CD8-positive, alpha-beta memory T cell (primary cell): ENCODE measurements at regions not wholly inside any gene's neighbourhood (a gene's known extent, or its start where the extent isn't known, plus 50 kb on each side); places are given as distances from the start of the nearest gene placed in this dataset.

Experiments used
- CTCF ChIA-PET: fragments of 350-600 bp; sonication (Branson Sonifier 250); formaldehyde crosslinking; loops from one replicate; lab custom pipeline; 2021; ENCODE audit warnings: antibody characterized with exemption; lab: Charles Lee
- POLR2A ChIA-PET: fragments of 350-600 bp; sonication (Branson Sonifier 250); formaldehyde crosslinking; loops from one replicate; lab custom pipeline; 2021; ENCODE audit warnings: antibody characterized with exemption; lab: Charles Lee
- DNase-seq, 5 donors: peaks; one replicate each; pipeline versions ENCODE4 v3.0.0 to v3.0.0-alpha.2; 2020 to 2022; ENCODE audit warnings: mixed read lengths in 1 of 5
- H3K27ac ChIP-seq: one replicate; pipeline ENCODE4 v1.7.0; 2013; ENCODE audit warnings: low read depth, mild to moderate bottlenecking, low read length, moderate library complexity
- H3K27me3 ChIP-seq: 2 replicates; pipeline ENCODE4 v1.7.0; 2013; ENCODE audit warnings: low read length, mild to moderate bottlenecking; ENCODE audit not compliant: insufficient read depth, poor library complexity, severe bottlenecking
- H3K36me3 ChIP-seq: 2 replicates; pipeline ENCODE4 v1.7.0; 2013; ENCODE audit warnings: mild to moderate bottlenecking, low read length, moderate library complexity; ENCODE audit not compliant: insufficient read depth
- H3K4me1 ChIP-seq: 2 replicates; pipeline ENCODE4 v1.7.0; 2013; ENCODE audit warnings: mild to moderate bottlenecking, low read length, moderate library complexity; ENCODE audit not compliant: insufficient read depth
- H3K4me3 ChIP-seq: 2 replicates; pipeline ENCODE4 v1.7.0; 2013; ENCODE audit warnings: mild to moderate bottlenecking, low read length
- H3K9me3 ChIP-seq: 2 replicates; pipeline ENCODE4 v1.7.0; 2013; ENCODE audit warnings: mild to moderate bottlenecking, low read length
- H3K27ac Mint-ChIP-seq, 8 donors: one replicate each; pipeline ENCODE4 v1.8.0; 2020 to 2021; ENCODE audit warnings: mixed read lengths in 8 of 8, mild to moderate bottlenecking in 6 of 8, inconsistent platforms in 3 of 8, moderate library complexity in 3 of 8
- H3K27me3 Mint-ChIP-seq, 2 donors: one replicate each; pipeline ENCODE4 v1.8.0; 2020 to 2021; ENCODE audit warnings: mixed read lengths in 2 of 2, mild to moderate bottlenecking in 1 of 2, moderate library complexity in 1 of 2
- H3K36me3 Mint-ChIP-seq, 3 donors: one replicate each; pipeline ENCODE4 v1.8.0; 2020 to 2021; ENCODE audit warnings: mixed read lengths in 3 of 3, inconsistent platforms in 1 of 3, mild to moderate bottlenecking in 1 of 3
- H3K4me1 Mint-ChIP-seq, 3 donors: one replicate each; pipeline ENCODE4 v1.8.0; 2020 to 2021; ENCODE audit warnings: mixed read lengths in 3 of 3, inconsistent platforms in 1 of 3, mild to moderate bottlenecking in 1 of 3
- H3K4me3 Mint-ChIP-seq, 7 donors: one replicate each; pipeline ENCODE4 v1.8.0; 2020 to 2021; ENCODE audit warnings: mixed read lengths in 7 of 7, mild to moderate bottlenecking in 6 of 7, moderate library complexity in 4 of 7, inconsistent platforms in 2 of 7
- H3K9me3 Mint-ChIP-seq, 5 donors: one replicate each; pipeline ENCODE4 v1.8.0; 2020 to 2022; ENCODE audit warnings: mixed read lengths in 5 of 5, mild to moderate bottlenecking in 3 of 5, moderate library complexity in 2 of 5, inconsistent platforms in 1 of 5

DNA sequence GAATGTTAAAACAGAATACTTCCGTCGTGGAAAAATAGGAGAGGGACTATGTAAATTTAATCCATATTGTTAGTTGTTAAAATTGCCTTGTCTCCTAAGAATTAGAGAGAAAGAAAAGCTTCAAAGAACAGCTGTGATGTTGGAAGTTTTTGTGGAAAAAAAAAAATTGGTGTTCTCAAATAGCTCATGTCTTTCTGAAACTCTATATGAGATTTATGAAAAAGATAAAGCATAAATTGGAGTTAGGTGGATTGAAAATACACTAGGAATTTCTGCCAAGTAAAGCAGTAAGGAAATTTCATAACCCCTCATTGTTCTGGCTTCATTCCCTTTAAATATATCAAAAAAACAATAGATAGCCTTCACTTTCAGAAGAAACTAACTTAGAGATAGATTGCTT, 274.0 kb upstream of the ADAMTS5 start:
- Mint-ChIP-seq H3K9me3 (peaks cover 0 to 19% (median 2%) of the 10 kb centered on the region in 5 donors), H3K36me3 (no peaks in the 10 kb centered on the region), H3K27ac (no peak overlapping the region), H3K4me1 (no peaks in the 10 kb centered on the region), H3K4me3 (no peak overlapping the region), H3K27me3 (no peaks in the 10 kb centered on the region)
- Histone ChIP-seq H3K27me3 (no peaks in the 10 kb centered on the region), H3K36me3 (no peaks in the 10 kb centered on the region), H3K27ac (no peak overlapping the region), H3K4me1 (no peaks in the 10 kb centered on the region), H3K4me3 (no peak overlapping the region), H3K9me3 (no peaks in the 10 kb centered on the region)
- ChIA-PET CTCF (no interaction called here), POLR2A (no interaction called here)
- no peak for DNase-seq

DNA sequence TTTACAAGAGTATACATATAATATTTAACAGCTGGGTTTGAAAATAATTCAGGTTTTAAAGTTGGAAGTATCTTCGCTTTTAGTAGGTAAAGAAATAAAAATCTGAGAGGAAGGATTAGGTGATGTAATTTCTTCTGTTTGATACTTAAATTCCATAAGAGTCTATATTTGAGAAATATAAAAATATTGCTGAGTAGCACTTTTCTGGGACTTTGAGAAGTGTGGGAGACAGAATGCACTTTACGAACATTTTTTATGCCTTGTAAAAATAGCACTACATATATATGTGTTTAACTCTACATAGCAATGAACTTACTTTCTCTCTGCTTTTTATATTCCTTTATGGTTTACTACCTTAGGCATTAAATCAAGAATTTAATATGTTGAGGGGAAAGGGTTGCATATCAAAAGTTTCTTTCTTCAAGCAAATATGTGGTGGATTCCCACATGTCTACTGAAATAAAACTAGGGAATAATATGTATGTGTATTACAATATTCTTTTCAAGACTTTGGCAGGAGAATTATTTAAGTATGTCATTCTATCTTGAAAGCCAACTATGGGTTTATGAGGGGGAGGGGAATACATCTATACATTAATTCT, 266.7 kb upstream of the ADAMTS5 start:
- no peaks in the 10 kb centered on the region for H3K36me3 Mint-ChIP-seq

DNA sequence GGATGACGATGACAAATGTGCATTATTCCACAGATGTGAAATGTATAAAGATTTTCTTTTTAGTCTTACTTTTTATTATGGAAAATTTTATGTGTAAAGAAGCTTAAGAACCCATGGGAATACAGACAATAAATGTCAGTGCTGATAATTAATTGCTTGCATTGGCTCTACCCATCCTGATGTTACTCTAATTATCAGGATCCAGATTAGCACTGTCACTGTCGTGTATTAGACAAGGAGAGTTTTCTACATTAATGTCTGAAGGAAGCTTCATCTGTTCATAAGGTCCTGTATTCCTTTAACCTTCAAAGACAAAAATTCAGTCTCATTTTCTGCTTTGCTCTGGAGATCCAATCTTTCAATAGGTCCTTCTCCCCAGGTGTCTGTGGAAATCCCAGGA, 259.1 kb upstream of the ADAMTS5 start:
- H3K9me3 ChIP-seq, result no peaks in the 10 kb centered on the region
- no peaks in the 10 kb centered on the region for H3K4me1 Mint-ChIP-seq
- no peaks in the 10 kb centered on the region for H3K27me3 ChIP-seq
- H3K27ac Mint-ChIP-seq, result no peak overlapping the region
- no peak overlapping the region for H3K4me3 ChIP-seq
- H3K9me3 Mint-ChIP-seq, result peaks cover 0 to 8% (median 2%) of the 10 kb centered on the region in 5 donors
- no peaks in the 10 kb centered on the region for H3K4me1 ChIP-seq
- ChIA-PET POLR2A (no interaction called here), CTCF (no interaction called here)
- no peak overlapping the region for H3K27ac ChIP-seq
- DNase-seq, result no peak
- no peak overlapping the region for H3K4me3 Mint-ChIP-seq
- H3K36me3 Mint-ChIP-seq, result no peaks in the 10 kb centered on the region
- no peaks in the 10 kb centered on the region for H3K36me3 ChIP-seq
- no peaks in the 10 kb centered on the region for H3K27me3 Mint-ChIP-seq

More for the DNA sequence above, 266.7 kb upstream of the ADAMTS5 start:
- no peaks in the 10 kb centered on the region for H3K4me1 ChIP-seq
- H3K4me1 Mint-ChIP-seq, result no peaks in the 10 kb centered on the region
- POLR2A ChIA-PET, result no interaction called here
- no peak overlapping the region for H3K27ac Mint-ChIP-seq
- CTCF ChIA-PET, result no interaction called here
- H3K9me3 Mint-ChIP-seq, result peaks cover 0 to 5% (median 0%) of the 10 kb centered on the region in 5 donors
- no peaks in the 10 kb centered on the region for H3K36me3 ChIP-seq
- no peaks in the 10 kb centered on the region for H3K27me3 ChIP-seq
- H3K9me3 ChIP-seq, result no peaks in the 10 kb centered on the region
- no peak overlapping the region for H3K4me3 ChIP-seq
- H3K4me3 Mint-ChIP-seq, result no peak overlapping the region
- no peaks in the 10 kb centered on the region for H3K27me3 Mint-ChIP-seq
- DNase-seq, result no peak
- H3K27ac ChIP-seq, result no peak overlapping the region

DNA sequence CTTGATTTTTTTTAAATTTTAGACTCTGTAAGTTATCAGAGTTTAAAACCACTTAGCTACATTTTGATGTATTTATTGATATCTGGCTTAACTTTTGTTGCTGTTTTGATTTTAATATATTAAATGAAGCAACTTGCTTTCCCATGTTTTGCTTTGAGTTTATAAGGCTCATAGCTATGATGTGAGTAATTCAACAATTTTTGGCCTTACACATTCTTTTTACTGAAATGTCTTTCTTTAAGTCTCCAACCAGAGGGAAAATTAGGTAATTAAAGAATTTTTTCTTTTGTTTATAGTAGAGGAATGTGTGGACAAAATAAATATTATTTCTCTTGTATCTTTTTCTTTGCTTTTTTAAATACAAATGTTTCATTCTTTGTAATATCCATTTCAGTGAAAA, 258.3 kb upstream of the ADAMTS5 start:
- POLR2A ChIA-PET, result no interaction called here
- no peaks in the 10 kb centered on the region for H3K27me3 Mint-ChIP-seq
- no peak for DNase-seq
- peaks cover 0 to 8% (median 2%) of the 10 kb centered on the region in 5 donors for H3K9me3 Mint-ChIP-seq
- H3K36me3 Mint-ChIP-seq, result no peaks in the 10 kb centered on the region
- no peak overlapping the region for H3K27ac Mint-ChIP-seq
- H3K36me3 ChIP-seq, result no peaks in the 10 kb centered on the region
- no peak overlapping the region for H3K4me3 ChIP-seq
- no peaks in the 10 kb centered on the region for H3K9me3 ChIP-seq
- H3K27me3 ChIP-seq, result no peaks in the 10 kb centered on the region
- H3K4me1 ChIP-seq, result no peaks in the 10 kb centered on the region
- H3K27ac ChIP-seq, result no peak overlapping the region
- CTCF ChIA-PET, result no interaction called here
- no peaks in the 10 kb centered on the region for H3K4me1 Mint-ChIP-seq
- no peak overlapping the region for H3K4me3 Mint-ChIP-seq

DNA sequence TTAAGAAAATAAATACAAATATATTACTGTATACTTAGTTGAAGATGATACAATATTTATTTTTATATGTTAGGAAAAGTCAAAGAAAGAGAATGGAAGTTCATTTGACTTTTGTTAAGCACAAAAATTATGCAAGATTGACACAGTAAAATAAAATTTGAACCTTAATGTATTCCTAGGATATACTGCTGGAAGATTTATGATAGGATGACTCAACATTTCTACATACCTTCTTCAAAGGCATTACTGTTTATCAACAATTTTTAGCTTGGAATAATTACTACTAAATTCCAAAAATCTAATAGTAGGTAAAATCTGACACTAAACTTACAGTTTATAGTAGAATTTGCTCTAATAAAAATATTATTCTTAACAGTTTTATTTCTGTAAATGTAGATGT, 257.3 kb upstream of the ADAMTS5 start:
- ChIA-PET CTCF (no interaction called here), POLR2A (no interaction called here)
- H3K27ac Mint-ChIP-seq, result no peak overlapping the region

GRCh38 chr21:27221077-27221476, 254.2 kb upstream of the ADAMTS5 start:
- Histone ChIP-seq H3K36me3 (no peaks in the 10 kb centered on the region), H3K4me3 (no peak overlapping the region), H3K27me3 (no peaks in the 10 kb centered on the region), H3K9me3 (no peaks in the 10 kb centered on the region), H3K27ac (no peak overlapping the region), H3K4me1 (no peaks in the 10 kb centered on the region)
- Mint-ChIP-seq H3K27me3 (no peaks in the 10 kb centered on the region), H3K36me3 (no peaks in the 10 kb centered on the region), H3K9me3 (peaks cover 0 to 22% (median 2%) of the 10 kb centered on the region in 5 donors), H3K4me1 (no peaks in the 10 kb centered on the region), H3K4me3 (no peak overlapping the region), H3K27ac (no peak overlapping the region)
- POLR2A ChIA-PET, result no interaction called here
- no peak for DNase-seq
- CTCF ChIA-PET, result interaction anchor here (1.4 kb wide), 1 partner anchor 10 kb away, joined by 3 read pairs; no protein-coding TSS in a partner anchor

More for the DNA sequence above, 257.3 kb upstream of the ADAMTS5 start:
- no peak for DNase-seq
- H3K27ac ChIP-seq, result no peak overlapping the region
- no peaks in the 10 kb centered on the region for H3K4me1 ChIP-seq
- H3K4me3 ChIP-seq, result no peak overlapping the region
- H3K36me3 ChIP-seq, result no peaks in the 10 kb centered on the region
- Mint-ChIP-seq H3K36me3 (no peaks in the 10 kb centered on the region), H3K4me1 (no peaks in the 10 kb centered on the region), H3K27me3 (no peaks in the 10 kb centered on the region), H3K9me3 (peaks cover 0 to 8% (median 2%) of the 10 kb centered on the region in 5 donors), H3K4me3 (no peak overlapping the region)
- no peaks in the 10 kb centered on the region for H3K27me3 ChIP-seq
- no peaks in the 10 kb centered on the region for H3K9me3 ChIP-seq

- Histone ChIP-seq H3K27me3 (no peaks in the 10 kb centered on the region), H3K27ac (no peak overlapping the region), H3K9me3 (no peaks in the 10 kb centered on the region), H3K36me3 (no peaks in the 10 kb centered on the region), H3K4me1 (no peaks in the 10 kb centered on the region), H3K4me3 (no peak overlapping the region)
- Mint-ChIP-seq H3K9me3 (peaks cover 0 to 22% (median 2%) of the 10 kb centered on the region in 5 donors), H3K36me3 (no peaks in the 10 kb centered on the region), H3K4me3 (no peak overlapping the region), H3K4me1 (no peaks in the 10 kb centered on the region), H3K27ac (no peak overlapping the region), H3K27me3 (no peaks in the 10 kb centered on the region)
- ChIA-PET POLR2A (no interaction called here), CTCF (interaction anchor here (1.4 kb wide), 1 partner anchor 9 kb away, joined by 3 read pairs; no protein-coding TSS in a partner anchor)
- no peak for DNase-seq
Measured at GRCh38 chr21:27220416-27220815, 253.5 kb upstream of the ADAMTS5 start.

DNA sequence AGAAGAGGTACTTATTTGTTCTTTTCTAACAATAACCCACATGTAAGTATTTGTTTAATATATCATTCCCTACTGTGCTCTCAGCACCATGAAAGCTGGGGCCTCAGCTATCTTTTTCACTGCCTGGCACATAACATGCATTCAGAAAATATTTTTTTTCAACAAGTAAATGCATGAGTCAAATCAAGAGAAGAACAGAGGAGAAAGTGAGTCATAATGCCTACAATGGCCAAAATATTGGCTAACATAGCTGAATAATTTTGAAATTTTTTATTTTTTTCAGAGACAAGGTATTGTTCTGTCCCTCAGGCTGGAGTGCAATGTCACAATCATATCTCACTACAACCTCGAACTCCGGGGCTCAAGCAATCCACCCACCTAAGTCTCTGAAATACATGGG, 252.2 kb upstream of the ADAMTS5 start:
- Histone ChIP-seq H3K36me3 (no peaks in the 10 kb centered on the region), H3K9me3 (no peaks in the 10 kb centered on the region), H3K4me1 (no peaks in the 10 kb centered on the region), H3K4me3 (no peak overlapping the region), H3K27me3 (no peaks in the 10 kb centered on the region), H3K27ac (no peak overlapping the region)
- ChIA-PET CTCF (no interaction called here), POLR2A (no interaction called here)
- no peak for DNase-seq
- H3K4me3 Mint-ChIP-seq, result no peak overlapping the region
- no peaks in the 10 kb centered on the region for H3K27me3 Mint-ChIP-seq
- H3K4me1 Mint-ChIP-seq, result no peaks in the 10 kb centered on the region
- H3K9me3 Mint-ChIP-seq, result peaks cover 0 to 22% (median 2%) of the 10 kb centered on the region in 5 donors
- no peak overlapping the region for H3K27ac Mint-ChIP-seq
- H3K36me3 Mint-ChIP-seq, result no peaks in the 10 kb centered on the region
